IMR-90 (cell line): ENCODE measurements at regions not wholly inside any gene's neighbourhood (a gene's known extent, or its start where the extent isn't known, plus 50 kb on each side); places are given as distances from the start of the nearest gene placed in this dataset.

ENCODE experiments used
- ATAC-seq: fragments of 200-7000 bp; cut with Tn5 transposase; 2 replicates; pipeline ENCODE4 v1.9.1; 2020; ENCODE audit warnings: low read depth, mild to moderate bottlenecking, moderate library complexity
- BruUV-seq: library from RNA; stranded (reverse); fragments of 400-500 nt; replicated peaks from 2 replicates; lab custom pipeline; 2021; lab: Mats Ljungman, UMichigan
- CTCF ChIA-PET: fragments of 300-600 bp; formaldehyde crosslinking; extraction: SDS; loops from one replicate; lab custom pipeline; 2021; ENCODE audit warnings: antibody characterized with exemption; lab: Yijun Ruan, JAX
- POLR2A ChIA-PET: fragments of 300-600 bp; sonication (Branson Sonifier 250); formaldehyde crosslinking; loops from one replicate; lab custom pipeline; 2022; ENCODE audit warnings: antibody characterized with exemption; ENCODE audit not compliant: unreplicated experiment; lab: Charles Lee
- DNase-seq: peaks from one replicate; pipeline ENCODE4 v3.0.0; 2013
- H2AFZ ChIP-seq: replicated peaks from 2 replicates; pipeline ENCODE3; 2013; ENCODE audit warnings: low read length, mild to moderate bottlenecking; ENCODE audit not compliant: poor library complexity
- H2AK5ac ChIP-seq: 2 replicates; pipeline ENCODE4 v1.6.1; 2013; ENCODE audit warnings: low read depth, low read length, inconsistent platforms
- H2AK9ac ChIP-seq: replicated peaks from 2 replicates; pipeline ENCODE3; 2013; ENCODE audit warnings: mild to moderate bottlenecking, low read depth, low read length, moderate library complexity; ENCODE audit not compliant: poor library complexity
- H2BK120ac ChIP-seq: 2 replicates; pipeline ENCODE4 v1.6.1; 2013; ENCODE audit warnings: low read depth, low read length, inconsistent platforms
- H2BK15ac ChIP-seq: 3 replicates; pipeline ENCODE4 v1.6.1; 2013; ENCODE audit warnings: low read depth, low read length, inconsistent platforms
- H2BK20ac ChIP-seq: 2 replicates; pipeline ENCODE4 v1.6.1; 2013; ENCODE audit warnings: low read depth, mild to moderate bottlenecking, inconsistent platforms, low read length, moderate library complexity
- H2BK5ac ChIP-seq: 2 replicates; pipeline ENCODE4 v1.6.1; 2013; ENCODE audit warnings: mild to moderate bottlenecking, low read depth, low read length, inconsistent platforms; ENCODE audit not compliant: poor library complexity, severe bottlenecking
- H3K14ac ChIP-seq: replicated peaks from 2 replicates; pipeline ENCODE4 v1.6.1; 2013; ENCODE audit warnings: low read depth, low read length, inconsistent platforms
- H3K18ac ChIP-seq: 2 replicates; pipeline ENCODE4 v1.6.1; 2013; ENCODE audit warnings: low read depth, low read length, control low read depth
- H3K23ac ChIP-seq: 2 replicates; pipeline ENCODE4 v1.6.1; 2013; ENCODE audit warnings: low read depth, low read length, inconsistent platforms
- H3K27ac ChIP-seq: 2 replicates; pipeline ENCODE4 v1.5.1; 2013; ENCODE audit warnings: mild to moderate bottlenecking, control low read depth, low read length; ENCODE audit not compliant: insufficient read depth
- H3K27me3 ChIP-seq: 2 replicates; pipeline ENCODE4 v1.6.1; 2013; ENCODE audit warnings: low read length; ENCODE audit not compliant: control insufficient read depth, insufficient read depth
- H3K36me3 ChIP-seq: 2 replicates; pipeline ENCODE4 v1.6.1; 2013; ENCODE audit warnings: low read length, mixed read lengths; ENCODE audit not compliant: control insufficient read depth, insufficient read depth
- H3K4ac ChIP-seq: 2 replicates; pipeline ENCODE4 v1.6.1; 2013; ENCODE audit warnings: low read depth, low read length, inconsistent platforms
- H3K4me1 ChIP-seq: 2 replicates; pipeline ENCODE4 v1.6.1; 2013; ENCODE audit warnings: low read length, mixed read lengths; ENCODE audit not compliant: control insufficient read depth, insufficient read depth
- H3K4me2 ChIP-seq: 2 replicates; pipeline ENCODE4 v1.6.1; 2013; ENCODE audit warnings: low read depth, mild to moderate bottlenecking, control low read depth, low read length, moderate library complexity
- H3K4me3 ChIP-seq: 2 replicates; pipeline ENCODE4 v1.5.1; 2013; ENCODE audit warnings: low read depth, mild to moderate bottlenecking, control low read depth, low read length, moderate library complexity; ENCODE audit not compliant: insufficient read depth
- H3K56ac ChIP-seq: 2 replicates; pipeline ENCODE4 v1.6.1; 2013; ENCODE audit warnings: low read length, inconsistent platforms; ENCODE audit not compliant: insufficient read depth; ENCODE audit errors: extremely low read depth
- H3K79me1 ChIP-seq, 2 experiments: 2 replicates each; pipeline ENCODE4 v1.6.1; 2013; ENCODE audit warnings: low read length in 2 of 2, inconsistent platforms in 1 of 2, low read depth in 1 of 2
- H3K9ac ChIP-seq: 2 replicates; pipeline ENCODE4 v1.6.1; 2013; ENCODE audit warnings: low read depth, low read length, control low read depth
- H3K9me1 ChIP-seq: 2 replicates; pipeline ENCODE4 v1.6.1; 2013; ENCODE audit warnings: low read length, inconsistent platforms; ENCODE audit not compliant: insufficient read depth
- H3K9me3 ChIP-seq: 2 replicates; pipeline ENCODE4 v1.6.1; 2013; ENCODE audit warnings: low read length; ENCODE audit not compliant: control insufficient read depth, insufficient read depth
- H4K20me1 ChIP-seq: 2 replicates; pipeline ENCODE4 v1.6.1; 2013; ENCODE audit warnings: low read length, inconsistent platforms; ENCODE audit not compliant: insufficient read depth
- H4K5ac ChIP-seq: 2 replicates; pipeline ENCODE4 v1.6.1; 2013; ENCODE audit warnings: mild to moderate bottlenecking, low read depth, low read length, control low read depth
- H4K8ac ChIP-seq, 2 experiments: 2 replicates each; pipeline ENCODE4 v1.6.1; 2013; ENCODE audit warnings: low read depth in 2 of 2, low read length in 2 of 2, control low read depth in 1 of 2, inconsistent platforms in 1 of 2
- H4K91ac ChIP-seq: 2 replicates; pipeline ENCODE4 v1.6.1; 2013; ENCODE audit warnings: low read depth, low read length, inconsistent platforms; ENCODE audit not compliant: insufficient read depth
- CTCF ChIP-seq: conservative IDR thresholded peaks from 2 replicates; pipeline ENCODE4 v1.5.1; 2012; ENCODE audit warnings: mild to moderate bottlenecking, low read depth, low read length, improper control_type of control experiment
- FOS ChIP-seq: fragments of 150-350 bp; IDR thresholded peaks from 2 replicates; pipeline ENCODE4 v1.6.1; 2016; ENCODE audit warnings: low read depth, low read length
- NFE2L2 ChIP-seq: fragments of 150-350 bp; IDR thresholded peaks from 2 replicates; pipeline ENCODE4 v1.6.1; 2016; ENCODE audit warnings: low read depth, mild to moderate bottlenecking, low read length
- RAD21 ChIP-seq: IDR thresholded peaks from 2 replicates; pipeline ENCODE4 v1.6.1; 2012; ENCODE audit warnings: low read length, improper control_type of control experiment
- RCOR1 ChIP-seq: IDR thresholded peaks from 2 replicates; pipeline ENCODE4 v1.6.1; 2012; ENCODE audit warnings: mild to moderate bottlenecking, low read length, improper control_type of control experiment; ENCODE audit not compliant: insufficient replicate concordance
- whole genome bisulfite sequencing, 2 experiments: methylation state at CpG; one replicate each; pipeline versions ENCODE4 v1.1.5 to v1.1.7; 2013; ENCODE audit warnings: missing lambda C conversion rate in 2 of 2; ENCODE audit not compliant: insufficient read length in 1 of 2; ENCODE audit errors: extremely low coverage in 2 of 2; 5-methylcytosine and 5-hydroxymethylcytosine counted together
- dilution Hi-C: fragments of 300-500 bp; cut with HindIII; formaldehyde crosslinking; loops from one replicate; pipeline ENCODE4 v1.14.3; 2018; ENCODE audit warnings: low sequenced_read_pairs; ENCODE audit not compliant: unreplicated experiment
- in situ Hi-C: fragments of 300-500 bp; cut with MboI; formaldehyde crosslinking; loops from 3 replicates; pipeline ENCODE4 v1.14.3; 2019; ENCODE audit warnings: low sequenced_read_pairs, inconsistent platforms, mixed read lengths
- intact Hi-C: fragments of 100-400 bp; cut with micrococcal nuclease; formaldehyde crosslinking; loops from 2 replicates; pipeline ENCODE4 v1.10.0; 2022

- Histone ChIP-seq H2BK5ac (no peak overlapping the region), H2AFZ (no peak overlapping the region), H3K27ac (no peak overlapping the region), H3K4me3 (no peak overlapping the region), H3K36me3 (no peaks in the 10 kb centered on the region), H4K5ac (no peak overlapping the region), H3K18ac (no peak overlapping the region), H3K4me1 (no peaks in the 10 kb centered on the region), H2AK5ac (no peak overlapping the region), H4K20me1 (no peaks in the 10 kb centered on the region), H3K4me2 (no peak overlapping the region), H3K9ac (no peak overlapping the region), H2AK9ac (no peak overlapping the region), H3K9me3 (no peaks in the 10 kb centered on the region), H3K4ac (no peak overlapping the region), H3K27me3 (peaks cover 8% of the 10 kb centered on the region), H2BK20ac (no peak overlapping the region), H2BK15ac (no peak overlapping the region), H3K9me1 (no peaks in the 10 kb centered on the region), H4K91ac (no peak overlapping the region), H3K23ac (no peak overlapping the region), H2BK120ac (no peak overlapping the region), H3K14ac (no peak overlapping the region), H3K56ac (no peak overlapping the region), H4K8ac (no peak overlapping the region), H3K79me1 (no peaks in the 10 kb centered on the region)
- CTCF ChIA-PET, result no interaction called here
- no peak for TF ChIP-seq NFE2L2
- no peak for TF ChIP-seq FOS
- no peak for TF ChIP-seq RCOR1
- TF ChIP-seq CTCF, result no peak
- TF ChIP-seq RAD21, result no peak
- ATAC-seq (no peak), DNase-seq (no peak)
- BruUV-seq, result no TSS peak
- intact Hi-C loops, result no loop called here
- in situ Hi-C loops, result no loop called here
- dilution Hi-C loops, result no loop called here
- POLR2A ChIA-PET, result no interaction called here
- no CpG with 5 or more reads among the region's 2 CpGs for WGBS, 2 experiments
Observed at GRCh38 chr13:97171136-97171535, 51.0 kb upstream of the MBNL2 start.
